ENCODE measurements at regions not wholly inside any gene's neighbourhood (a gene's known extent, or its start where the extent isn't known, plus 50 kb on each side); places are given as distances from the start of the nearest gene placed in this dataset.

GRCh38 chr2:12448846-12449505, 267.8 kb upstream of the TRIB2 start:
- TF ChIP-seq, protein P1, sequence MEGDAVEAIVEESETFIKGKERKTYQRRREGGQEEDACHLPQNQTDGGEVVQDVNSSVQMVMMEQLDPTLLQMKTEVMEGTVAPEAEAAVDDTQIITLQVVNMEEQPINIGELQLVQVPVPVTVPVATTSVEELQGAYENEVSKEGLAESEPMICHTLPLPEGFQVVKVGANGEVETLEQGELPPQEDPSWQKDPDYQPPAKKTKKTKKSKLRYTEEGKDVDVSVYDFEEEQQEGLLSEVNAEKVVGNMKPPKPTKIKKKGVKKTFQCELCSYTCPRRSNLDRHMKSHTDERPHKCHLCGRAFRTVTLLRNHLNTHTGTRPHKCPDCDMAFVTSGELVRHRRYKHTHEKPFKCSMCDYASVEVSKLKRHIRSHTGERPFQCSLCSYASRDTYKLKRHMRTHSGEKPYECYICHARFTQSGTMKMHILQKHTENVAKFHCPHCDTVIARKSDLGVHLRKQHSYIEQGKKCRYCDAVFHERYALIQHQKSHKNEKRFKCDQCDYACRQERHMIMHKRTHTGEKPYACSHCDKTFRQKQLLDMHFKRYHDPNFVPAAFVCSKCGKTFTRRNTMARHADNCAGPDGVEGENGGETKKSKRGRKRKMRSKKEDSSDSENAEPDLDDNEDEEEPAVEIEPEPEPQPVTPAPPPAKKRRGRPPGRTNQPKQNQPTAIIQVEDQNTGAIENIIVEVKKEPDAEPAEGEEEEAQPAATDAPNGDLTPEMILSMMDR (IDR thresholded peaks at IDR 0.05) = no peak
- TF ChIP-seq POLR2A (IDR thresholded peaks at IDR 0.05) = no peak
